GM12891 (cell line): ENCODE measurements at regions not wholly inside any gene's neighbourhood (a gene's known extent, or its start where the extent isn't known, plus 50 kb on each side); places are given as distances from the start of the nearest gene placed in this dataset.

Experiments used
- PAX5 ChIP-seq: IDR thresholded peaks from 2 replicates; pipeline ENCODE4 v1.6.1; 2011; ENCODE audit warnings: low read length, moderate library complexity, mild to moderate bottlenecking; ENCODE audit not compliant: insufficient read depth, severe bottlenecking
- POLR2A ChIP-seq: IDR thresholded peaks from 2 replicates; pipeline ENCODE4 v1.6.1; 2011; ENCODE audit warnings: low read depth, low read length, control low read depth
- POLR2AphosphoS5 ChIP-seq: IDR thresholded peaks from 2 replicates; pipeline ENCODE4 v1.6.1; 2011; ENCODE audit warnings: low read depth, low read length, control low read depth
- POU2F2 ChIP-seq: IDR thresholded peaks from 2 replicates; pipeline ENCODE4 v1.6.1; 2011; ENCODE audit warnings: low read depth, mild to moderate bottlenecking, control low read depth, low read length, moderate library complexity
- SPI1 ChIP-seq: IDR thresholded peaks from 2 replicates; pipeline ENCODE4 v1.6.1; 2011; ENCODE audit warnings: low read depth, low read length, control low read depth
- TAF1 ChIP-seq: IDR thresholded peaks from 2 replicates; pipeline ENCODE4 v1.6.1; 2011; ENCODE audit warnings: low read depth, low read length, control low read depth

DNA sequence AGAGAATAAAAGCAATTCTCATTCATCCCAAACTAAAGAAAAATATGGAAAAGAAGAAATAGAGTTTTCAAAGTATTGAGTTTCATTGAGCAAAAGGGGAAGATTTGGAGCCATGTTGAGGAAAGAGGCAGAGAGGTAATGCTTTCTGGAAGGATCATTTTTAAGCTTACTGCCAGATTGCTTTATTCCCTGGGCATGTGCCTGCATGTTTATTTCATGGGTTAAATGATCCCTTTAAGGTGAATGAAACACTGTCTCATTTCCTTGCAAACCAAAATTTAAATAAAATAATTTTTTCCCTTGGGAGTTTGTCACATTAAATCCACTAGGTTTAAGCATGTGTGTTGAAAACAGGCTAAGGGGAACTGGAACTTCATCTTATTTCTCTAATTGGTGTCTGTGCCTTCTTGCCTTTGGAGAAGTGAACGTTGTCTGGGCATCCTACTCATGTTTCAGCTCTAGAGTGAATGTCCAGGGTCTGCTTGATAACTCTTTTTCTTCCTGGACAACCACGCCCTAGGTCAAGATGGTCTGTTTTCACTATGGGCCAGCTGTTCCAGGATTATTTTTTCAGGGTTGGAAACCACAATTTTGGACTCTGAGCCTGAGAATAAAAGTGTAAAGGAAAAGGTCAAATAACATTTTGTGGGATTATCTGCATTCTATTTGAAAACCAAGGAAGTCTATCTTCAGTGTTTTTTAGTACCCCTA, 114.1 kb upstream of the ELL2 start:
- no peak for TF ChIP-seq POLR2A
- TF ChIP-seq TAF1: no peak
- no peak for TF ChIP-seq POLR2AphosphoS5
- no peak for TF ChIP-seq SPI1
- TF ChIP-seq POU2F2: no peak
- no peak for TF ChIP-seq PAX5
